HCT116 (cell line): ENCODE measurements at regions not wholly inside any gene's neighbourhood (a gene's known extent, or its start where the extent isn't known, plus 50 kb on each side); places are given as distances from the start of the nearest gene placed in this dataset.

Source experiments
- ATAC-seq: fragments of 200-7000 bp; cut with Tn5 transposase; 2 replicates; pipeline ENCODE4 v1.9.1; 2020; ENCODE audit warnings: mild to moderate bottlenecking, moderate library complexity
- BruUV-seq: library from RNA; stranded (reverse); fragments of 400-500 nt; replicated peaks from 2 replicates; lab custom pipeline; 2021; lab: Mats Ljungman, UMichigan
- CTCF ChIA-PET: fragments of 300-600 bp; sonication (Branson Sonifier 250); formaldehyde crosslinking; loops from one replicate; lab custom pipeline; 2021; ENCODE audit warnings: antibody characterized with exemption; lab: Charles Lee
- POLR2A ChIA-PET: fragments of 300-600, 350-600 bp; sonication (Branson Sonifier 250); formaldehyde crosslinking; loops from one replicate; lab custom pipeline; 2021; ENCODE audit warnings: antibody characterized with exemption; lab: Charles Lee
- RAD21 ChIA-PET, 2 experiments: fragments of 300-600 bp; sonication (Branson Sonifier 250); formaldehyde crosslinking; loops; one replicate each; lab custom pipeline; 2023; ENCODE audit warnings: low total read pairs in 2 of 2; ENCODE audit not compliant: uncharacterized antibody in 2 of 2, unreplicated experiment in 2 of 2, low non-redundant PET in 1 of 2; lab: Charles Lee
- DNase-seq: peaks from one replicate; pipeline ENCODE4 v3.0.0-alpha.2; 2010; ENCODE audit warnings: low read depth, low spot score
- H2AFZ ChIP-seq: fragments of 200-600 bp; shearing (Covaris generic), sonication (generic); 2 replicates; pipeline ENCODE4 v1.6.1; 2017; ENCODE audit warnings: low read depth, mixed run types, mixed read lengths, antibody characterized with exemption, low read length; ENCODE audit not compliant: poor library complexity, severe bottlenecking
- H3K27ac ChIP-seq: 2 replicates; pipeline ENCODE4 v1.5.1; 2012; ENCODE audit warnings: low read depth, low read length
- H3K27me3 ChIP-seq: fragments of 200-600 bp; sonication (generic); 2 replicates; pipeline ENCODE4 v1.6.1; 2016; ENCODE audit warnings: mixed run types, low read length, mixed read lengths; ENCODE audit not compliant: insufficient read depth
- H3K36me3 ChIP-seq, 2 experiments: fragments of 200-500 bp in 1 of 2; fragments of 200-600 bp in 1 of 2; sonication (Bioruptor generic) in 1 of 2; sonication (generic) in 1 of 2; 2 replicates each; pipeline versions ENCODE4 v1.5.1 to v1.6.1; 2014 to 2016; ENCODE audit warnings: low read length in 2 of 2, inconsistent platforms in 1 of 2, mixed read lengths in 1 of 2, mixed run types in 1 of 2; ENCODE audit not compliant: insufficient read depth in 2 of 2, control insufficient read depth in 1 of 2
- H3K4me1 ChIP-seq, 2 experiments: fragments of 200-600 bp in 1 of 2; sonication (generic) in 1 of 2; 2 replicates each; pipeline versions ENCODE4 v1.5.1 to v1.6.1; 2012 to 2017; ENCODE audit warnings: low read length in 2 of 2, inconsistent platforms in 1 of 2, mild to moderate bottlenecking in 1 of 2, mixed read lengths in 1 of 2, mixed run types in 1 of 2, moderate library complexity in 1 of 2; ENCODE audit not compliant: insufficient read depth in 2 of 2, control insufficient read depth in 1 of 2
- H3K4me2 ChIP-seq: fragments of 200-600 bp; sonication (generic); 2 replicates; pipeline ENCODE4 v1.6.1; 2017; ENCODE audit warnings: mixed run types, low read length, mixed read lengths
- H3K4me3 ChIP-seq, 2 experiments: fragments of 200-600 bp in 1 of 2; sonication (generic) in 1 of 2; replicated peaks in 1 of 2; 2 replicates each; pipeline ENCODE4 v1.5.1; 2011 to 2016; ENCODE audit warnings: low read length in 2 of 2, control low read depth in 1 of 2, low read depth in 1 of 2, mild to moderate bottlenecking in 1 of 2, mixed read lengths in 1 of 2, mixed run types in 1 of 2
- H3K79me2 ChIP-seq: fragments of 200-600 bp; sonication (generic); 2 replicates; pipeline ENCODE4 v1.6.1; 2017; ENCODE audit warnings: mild to moderate bottlenecking, mixed run types, low read length, moderate library complexity, mixed read lengths; ENCODE audit not compliant: insufficient read depth
- H3K9ac ChIP-seq: fragments of 200-600 bp; sonication (generic); 2 replicates; pipeline ENCODE4 v1.6.1; 2016; ENCODE audit warnings: low read length, mixed read lengths
- H3K9me2 ChIP-seq: fragments of 200-600 bp; sonication (generic), shearing (Covaris generic); 2 replicates; pipeline ENCODE4 v1.6.1; 2017; ENCODE audit warnings: mixed run types, mild to moderate bottlenecking, moderate library complexity; ENCODE audit not compliant: insufficient read depth
- H3K9me3 ChIP-seq, 2 experiments: fragments of 200-500 bp in 1 of 2; fragments of 200-600 bp in 1 of 2; sonication (Bioruptor generic) in 1 of 2; sonication (generic) in 1 of 2; 2 replicates each; pipeline ENCODE4 v1.6.1; 2014 to 2017; ENCODE audit warnings: low read length in 2 of 2, mixed read lengths in 2 of 2, inconsistent platforms in 1 of 2, low read depth in 1 of 2, mild to moderate bottlenecking in 1 of 2, mixed run types in 1 of 2, moderate library complexity in 1 of 2; ENCODE audit not compliant: control insufficient read depth in 1 of 2, insufficient read depth in 1 of 2
- H4K20me1 ChIP-seq: fragments of 200-600 bp; sonication (generic), shearing (Covaris generic); 2 replicates; pipeline ENCODE4 v1.6.1; 2017; ENCODE audit warnings: mixed run types, mild to moderate bottlenecking, moderate library complexity; ENCODE audit not compliant: insufficient read depth
- CEBPB ChIP-seq: IDR thresholded peaks from 2 replicates; pipeline ENCODE4 v1.6.1; 2012; ENCODE audit warnings: low read depth
- EGR1 ChIP-seq: IDR thresholded peaks from 2 replicates; pipeline ENCODE4 v1.6.1; 2012; ENCODE audit warnings: low read depth
- EZH2 ChIP-seq: fragments of 200-600 bp; sonication (generic); IDR thresholded peaks from 2 replicates; pipeline ENCODE4 v1.6.1; 2017; ENCODE audit warnings: antibody characterized with exemption, mixed run types
- EZH2phosphoT487 ChIP-seq: fragments of 200-600 bp; IDR thresholded peaks from 2 replicates; pipeline ENCODE4 v1.6.1; 2018; ENCODE audit warnings: antibody characterized with exemption, borderline replicate concordance
- FOSL1 ChIP-seq: IDR thresholded peaks from 2 replicates; pipeline ENCODE4 v1.6.1; 2012; ENCODE audit warnings: low read depth
- JUND ChIP-seq: IDR thresholded peaks from 2 replicates; pipeline ENCODE4 v1.6.1; 2012
- POLR2A ChIP-seq: IDR thresholded peaks from 2 replicates; pipeline ENCODE4 v1.7.0; 2011; ENCODE audit warnings: borderline replicate concordance; ENCODE audit not compliant: insufficient read depth, insufficient read length; ENCODE audit errors: extremely low read depth
- SP1 ChIP-seq: IDR thresholded peaks from 2 replicates; pipeline ENCODE4 v1.6.1; 2012; ENCODE audit warnings: low read depth
- SRF ChIP-seq: IDR thresholded peaks from 2 replicates; pipeline ENCODE4 v1.6.1; 2012; ENCODE audit warnings: low read depth
- TCF7L2 ChIP-seq: IDR thresholded peaks from 2 replicates; pipeline ENCODE4 v1.7.0; 2011; ENCODE audit warnings: borderline replicate concordance, inconsistent platforms; ENCODE audit not compliant: insufficient read depth, insufficient read length; ENCODE audit errors: extremely low read depth
- YY1 ChIP-seq: IDR thresholded peaks from 2 replicates; pipeline ENCODE4 v1.6.1; 2011; ENCODE audit warnings: low read length, low read depth, moderate library complexity, mild to moderate bottlenecking; ENCODE audit not compliant: insufficient replicate concordance; ENCODE audit errors: extremely low read depth
- ZNF274 ChIP-seq: fragments of 200-500 bp; sonication (Bioruptor generic); IDR thresholded peaks from 2 replicates; pipeline ENCODE4 v1.6.1; 2014; ENCODE audit warnings: mild to moderate bottlenecking, low read depth, low read length, inconsistent platforms
- intact Hi-C: fragments of 100-400 bp; cut with micrococcal nuclease; formaldehyde crosslinking; loops from 2 replicates; pipeline ENCODE4 v1.10.0; 2022
- TF ChIP-seq, protein P1 (sequence below): IDR thresholded peaks from 2 replicates; pipeline ENCODE4 v1.6.1; 2012
- TF ChIP-seq, protein P2 (sequence below): IDR thresholded peaks from 2 replicates; pipeline ENCODE4 v1.6.1; 2012; ENCODE audit warnings: low read depth
- TF ChIP-seq, protein P3 (sequence below): IDR thresholded peaks from 2 replicates; pipeline ENCODE4 v1.6.1; 2012

DNA sequence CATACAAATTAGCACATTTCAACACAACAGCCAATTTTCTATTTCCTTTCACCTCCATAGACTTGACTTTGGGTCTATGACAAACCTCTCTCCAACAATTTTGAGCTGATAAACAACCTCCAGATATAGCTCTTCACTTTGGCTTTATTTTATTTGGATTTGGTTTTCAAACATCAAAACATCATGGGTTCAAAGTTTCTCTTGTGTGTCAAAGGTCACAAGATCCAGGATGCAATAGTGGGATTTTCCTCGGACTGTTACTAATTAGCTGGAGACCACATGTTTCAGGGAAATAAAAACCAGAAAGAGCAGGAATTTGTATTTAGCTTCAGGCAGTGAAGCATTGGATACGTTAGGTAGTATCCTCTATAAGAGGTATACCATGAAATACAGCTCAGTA lies 351.0 kb upstream of the SOX9 start:
- Histone ChIP-seq H3K4me2 (no peak overlapping the region), H3K9ac (no peak overlapping the region), H2AFZ (no peak overlapping the region), H3K4me3 (no peak overlapping the region), H3K36me3 (no peaks in the 10 kb centered on the region), H4K20me1 (no peaks in the 10 kb centered on the region), H3K79me2 (no peaks in the 10 kb centered on the region), H3K9me3 (no peaks in the 10 kb centered on the region), H3K9me2 (no peaks in the 10 kb centered on the region), H3K27ac (no peak overlapping the region), H3K4me1 (no peaks in the 10 kb centered on the region), H3K27me3 (no peaks in the 10 kb centered on the region)
- ChIA-PET RAD21 (no interaction called here), CTCF (no interaction called here), POLR2A (no interaction called here)
- no peak for TF ChIP-seq ZNF274
- TF ChIP-seq POLR2A = no peak
- no peak for TF ChIP-seq EZH2phosphoT487
- TF ChIP-seq SRF = no peak
- no peak for TF ChIP-seq CEBPB
- TF ChIP-seq EGR1 = no peak
- TF ChIP-seq JUND = no peak
- no peak for TF ChIP-seq EZH2
- TF ChIP-seq, protein P1, sequence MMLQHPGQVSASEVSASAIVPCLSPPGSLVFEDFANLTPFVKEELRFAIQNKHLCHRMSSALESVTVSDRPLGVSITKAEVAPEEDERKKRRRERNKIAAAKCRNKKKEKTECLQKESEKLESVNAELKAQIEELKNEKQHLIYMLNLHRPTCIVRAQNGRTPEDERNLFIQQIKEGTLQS = no peak
- no TSS peak for BruUV-seq
- DNase-seq (no peak), ATAC-seq (no peak)
- intact Hi-C loops = loop anchor here (10.0 kb wide), 2 partner anchors 665 to 1135 kb away; no protein-coding TSS in a partner anchor

DNA sequence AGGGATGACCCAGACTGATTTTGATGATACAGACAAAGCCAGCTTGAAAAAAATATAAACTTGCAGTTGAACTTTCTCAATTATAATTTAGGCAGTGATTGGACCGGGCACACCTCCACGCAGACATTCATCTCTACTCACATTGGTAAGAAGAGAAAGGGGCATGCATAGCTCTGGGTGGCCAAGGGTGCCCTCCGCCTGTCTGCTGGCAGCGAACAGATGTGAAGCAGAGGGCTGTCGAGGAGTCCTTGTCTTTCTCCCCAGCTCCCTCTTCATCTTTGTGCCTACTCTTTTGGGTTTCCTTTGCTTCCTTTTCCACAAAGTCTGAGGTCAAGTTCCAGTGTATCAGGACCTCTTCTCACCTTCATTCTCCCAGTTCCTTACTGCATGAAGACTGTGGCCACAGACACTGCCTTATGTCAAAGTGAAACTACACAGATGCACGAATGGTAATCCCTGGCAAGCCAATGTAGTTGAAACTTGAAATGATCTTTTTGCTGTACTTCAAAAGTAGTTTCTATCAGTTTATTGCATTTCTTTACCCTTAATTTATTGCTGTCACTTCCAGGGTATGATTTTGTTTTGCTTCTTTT lies 343.7 kb upstream of the SOX9 start:
- Histone ChIP-seq H3K9ac (no peak overlapping the region), H3K79me2 (no peaks in the 10 kb centered on the region), H3K9me3 (no peaks in the 10 kb centered on the region), H2AFZ (no peak overlapping the region), H3K27ac (no peak overlapping the region), H3K27me3 (no peaks in the 10 kb centered on the region), H3K9me2 (no peaks in the 10 kb centered on the region), H3K4me3 (no peak overlapping the region), H3K4me2 (no peak overlapping the region), H4K20me1 (no peaks in the 10 kb centered on the region), H3K36me3 (no peaks in the 10 kb centered on the region), H3K4me1 (no peaks in the 10 kb centered on the region)
- ChIA-PET RAD21 (no interaction called here), POLR2A (no interaction called here), CTCF (no interaction called here)
- ATAC-seq (no peak), DNase-seq (no peak)
- no TSS peak for BruUV-seq
- intact Hi-C loops = no loop called here
- TF ChIP-seq CEBPB = no peak
- TF ChIP-seq TCF7L2 = no peak
- no peak for TF ChIP-seq SRF
- TF ChIP-seq JUND = no peak
- TF ChIP-seq, protein P1 = no peak
- no peak for TF ChIP-seq YY1
- TF ChIP-seq, protein P2, sequence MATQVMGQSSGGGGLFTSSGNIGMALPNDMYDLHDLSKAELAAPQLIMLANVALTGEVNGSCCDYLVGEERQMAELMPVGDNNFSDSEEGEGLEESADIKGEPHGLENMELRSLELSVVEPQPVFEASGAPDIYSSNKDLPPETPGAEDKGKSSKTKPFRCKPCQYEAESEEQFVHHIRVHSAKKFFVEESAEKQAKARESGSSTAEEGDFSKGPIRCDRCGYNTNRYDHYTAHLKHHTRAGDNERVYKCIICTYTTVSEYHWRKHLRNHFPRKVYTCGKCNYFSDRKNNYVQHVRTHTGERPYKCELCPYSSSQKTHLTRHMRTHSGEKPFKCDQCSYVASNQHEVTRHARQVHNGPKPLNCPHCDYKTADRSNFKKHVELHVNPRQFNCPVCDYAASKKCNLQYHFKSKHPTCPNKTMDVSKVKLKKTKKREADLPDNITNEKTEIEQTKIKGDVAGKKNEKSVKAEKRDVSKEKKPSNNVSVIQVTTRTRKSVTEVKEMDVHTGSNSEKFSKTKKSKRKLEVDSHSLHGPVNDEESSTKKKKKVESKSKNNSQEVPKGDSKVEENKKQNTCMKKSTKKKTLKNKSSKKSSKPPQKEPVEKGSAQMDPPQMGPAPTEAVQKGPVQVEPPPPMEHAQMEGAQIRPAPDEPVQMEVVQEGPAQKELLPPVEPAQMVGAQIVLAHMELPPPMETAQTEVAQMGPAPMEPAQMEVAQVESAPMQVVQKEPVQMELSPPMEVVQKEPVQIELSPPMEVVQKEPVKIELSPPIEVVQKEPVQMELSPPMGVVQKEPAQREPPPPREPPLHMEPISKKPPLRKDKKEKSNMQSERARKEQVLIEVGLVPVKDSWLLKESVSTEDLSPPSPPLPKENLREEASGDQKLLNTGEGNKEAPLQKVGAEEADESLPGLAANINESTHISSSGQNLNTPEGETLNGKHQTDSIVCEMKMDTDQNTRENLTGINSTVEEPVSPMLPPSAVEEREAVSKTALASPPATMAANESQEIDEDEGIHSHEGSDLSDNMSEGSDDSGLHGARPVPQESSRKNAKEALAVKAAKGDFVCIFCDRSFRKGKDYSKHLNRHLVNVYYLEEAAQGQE = no peak
- TF ChIP-seq EZH2phosphoT487 = no peak
- TF ChIP-seq, protein P3, sequence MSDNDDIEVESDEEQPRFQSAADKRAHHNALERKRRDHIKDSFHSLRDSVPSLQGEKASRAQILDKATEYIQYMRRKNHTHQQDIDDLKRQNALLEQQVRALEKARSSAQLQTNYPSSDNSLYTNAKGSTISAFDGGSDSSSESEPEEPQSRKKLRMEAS = no peak
- TF ChIP-seq FOSL1 = no peak
- TF ChIP-seq EZH2 = no peak
- no peak for TF ChIP-seq EGR1
- no peak for TF ChIP-seq SP1
